GM21360 (cell line): ENCODE measurements at regions not wholly inside any gene's neighbourhood (a gene's known extent, or its start where the extent isn't known, plus 50 kb on each side); places are given as distances from the start of the nearest gene placed in this dataset.
A peak's percentile ranks its signal among the peaks of the same experiment; 100 is the strongest.

Source experiments
- ATAC-seq: cut with Tn5 transposase; IDR thresholded peaks from one replicate; pipeline ENCODE4 v1.9.1; 2021; ENCODE audit warnings: mild to moderate bottlenecking, moderate library complexity; ENCODE audit not compliant: unreplicated experiment

DNA sequence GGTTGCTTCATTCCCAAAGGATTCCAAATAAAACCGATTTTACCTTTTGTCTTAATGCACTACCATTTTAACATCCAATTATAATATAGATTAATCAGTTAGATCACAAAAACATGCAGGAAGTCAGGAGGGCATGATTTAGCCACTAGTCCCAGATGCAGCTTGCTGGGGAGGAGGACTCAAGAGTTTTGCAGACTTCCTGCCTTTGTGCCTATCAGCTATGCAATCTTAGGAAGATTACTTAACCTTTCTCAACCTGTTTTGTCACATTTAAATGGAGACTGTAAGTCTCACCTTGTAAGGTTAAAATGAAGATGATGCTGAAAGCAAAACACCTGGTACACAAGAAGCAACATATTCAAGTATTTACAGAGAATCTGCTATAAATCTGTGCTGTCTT, 242.4 kb upstream of the GOLIM4 start:
- ATAC-seq: no peak

- ATAC-seq: no peak
Measured at GRCh38 chr3:168336276-168336675, 240.6 kb upstream of the GOLIM4 start.

- no peak for ATAC-seq
Measured at GRCh38 chr3:168333410-168333935, 237.7 kb upstream of the GOLIM4 start.

GRCh38 chr3:168331756-168332155, 236.0 kb upstream of the GOLIM4 start:
- ATAC-seq: no peak

DNA sequence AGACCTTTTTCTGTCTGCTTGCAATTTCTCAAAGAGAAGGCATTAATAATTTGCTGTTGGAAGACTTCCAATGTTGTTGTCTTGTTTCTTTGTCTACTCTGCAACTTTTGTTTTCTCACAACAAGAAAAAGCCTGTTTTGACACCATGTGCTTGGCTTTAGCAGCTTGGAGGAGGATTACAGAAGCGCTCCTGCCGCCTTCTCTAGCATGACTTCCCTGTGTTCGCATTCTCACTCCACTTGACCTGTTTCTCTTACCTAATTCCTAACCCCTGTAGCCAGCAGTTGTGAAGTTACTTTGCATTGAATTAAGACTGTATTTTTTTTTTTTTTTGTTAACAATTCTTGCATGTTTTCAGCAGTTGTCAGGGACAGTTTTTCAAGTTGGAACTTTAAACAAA, 235.3 kb upstream of the GOLIM4 start:
- ATAC-seq: no peak

DNA sequence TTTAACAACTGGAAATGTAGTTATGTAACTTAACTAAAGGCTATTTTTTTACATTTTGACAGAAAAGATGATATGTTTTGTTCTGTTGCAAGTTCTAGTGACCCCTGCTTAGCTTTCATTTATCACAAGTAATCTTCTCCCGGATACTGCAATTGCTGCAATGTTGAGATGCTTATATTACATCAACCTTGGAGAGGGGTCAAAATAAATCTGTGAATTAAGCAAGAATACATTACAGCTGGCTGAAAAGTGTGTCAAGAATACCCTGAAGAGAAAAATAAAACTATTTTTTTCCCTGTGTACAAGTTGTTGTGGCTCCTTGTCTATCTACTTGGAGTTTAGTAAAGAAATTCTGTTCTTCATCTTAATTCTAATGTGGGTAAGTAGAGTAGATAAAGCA, 232.1 kb upstream of the GOLIM4 start:
- no peak for ATAC-seq

GRCh38 chr3:168325684-168326083, 230.0 kb upstream of the GOLIM4 start:
- no peak for ATAC-seq

GRCh38 chr3:168322941-168323340, 227.2 kb upstream of the GOLIM4 start:
- no peak for ATAC-seq

DNA sequence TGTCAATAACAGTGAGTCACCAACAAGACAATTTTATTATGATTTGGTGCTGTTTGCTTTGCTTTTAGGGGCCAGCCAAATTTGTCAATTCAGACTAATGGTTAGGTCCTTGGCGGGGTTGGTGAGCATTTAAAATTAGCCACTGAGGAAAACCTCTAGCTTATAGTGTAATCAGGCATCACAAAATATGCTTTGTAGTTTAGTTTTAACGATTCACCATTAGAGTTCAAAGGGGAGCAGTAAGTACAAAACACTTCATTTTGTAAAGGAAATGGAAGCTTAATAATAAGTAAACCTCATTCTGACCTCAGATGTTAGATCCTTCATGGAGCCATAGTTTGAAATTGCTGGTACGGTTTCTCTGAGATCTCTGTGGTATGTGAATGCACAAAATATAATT, 218.4 kb upstream of the GOLIM4 start:
- ATAC-seq: no peak

- no peak for ATAC-seq
Measured at GRCh38 chr3:168312984-168313383, 217.3 kb upstream of the GOLIM4 start.

DNA sequence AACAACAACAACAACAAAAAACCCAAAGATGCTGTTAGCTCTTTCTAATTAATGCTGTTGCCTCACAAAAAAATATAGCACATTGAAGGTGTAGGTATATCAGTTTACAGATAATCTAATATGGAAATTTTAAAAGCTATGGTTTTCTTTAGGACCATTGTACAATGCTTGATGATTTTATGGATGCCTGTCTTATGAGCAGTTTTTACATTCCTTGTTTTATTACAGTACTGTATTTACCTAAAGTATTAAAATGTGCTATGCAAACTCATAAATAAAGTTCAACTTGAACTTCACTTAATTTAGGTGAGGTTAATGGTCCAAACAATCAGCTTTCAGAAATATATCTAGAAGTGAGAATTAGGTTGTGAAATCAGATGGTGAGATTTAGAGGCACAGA, 212.2 kb upstream of the GOLIM4 start:
- no peak for ATAC-seq

DNA sequence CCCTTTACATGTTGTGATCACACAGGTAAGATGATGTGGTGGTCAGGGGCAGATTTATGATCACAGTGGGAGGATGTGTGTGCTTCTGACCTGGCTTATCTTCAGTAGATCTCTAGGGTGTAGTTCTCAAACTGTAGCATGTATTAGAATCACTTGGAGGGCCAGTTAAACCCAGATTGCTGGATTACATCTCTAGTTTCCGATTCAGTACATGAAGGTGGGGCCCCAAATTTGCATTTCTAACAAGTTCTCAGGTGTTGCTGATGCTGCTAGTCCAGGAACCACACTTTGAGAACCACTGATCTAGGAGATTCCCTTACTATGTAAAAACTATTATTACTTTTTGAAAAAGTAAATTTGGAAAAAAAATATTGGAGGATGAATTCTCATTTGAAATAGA, 199.3 kb upstream of the GOLIM4 start:
- no peak for ATAC-seq

DNA sequence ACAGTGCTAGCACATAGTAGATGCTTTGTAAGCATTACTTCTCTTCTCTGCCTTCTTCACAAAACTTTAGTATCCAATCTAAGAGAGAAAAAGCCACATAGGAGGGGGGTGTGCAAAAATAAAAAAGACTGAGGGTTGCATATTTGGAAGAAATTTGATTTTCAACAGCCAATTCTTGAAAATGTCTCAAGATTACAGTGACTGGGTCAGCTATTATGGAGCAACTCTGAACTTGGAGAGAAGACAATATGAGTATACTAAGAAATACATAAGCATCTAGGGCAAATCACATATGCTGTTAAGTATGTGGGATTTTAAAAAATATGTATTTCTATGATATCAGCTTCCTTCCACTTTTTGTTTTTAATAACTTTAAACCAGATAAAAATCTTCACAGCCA, 196.6 kb upstream of the GOLIM4 start:
- no peak for ATAC-seq

DNA sequence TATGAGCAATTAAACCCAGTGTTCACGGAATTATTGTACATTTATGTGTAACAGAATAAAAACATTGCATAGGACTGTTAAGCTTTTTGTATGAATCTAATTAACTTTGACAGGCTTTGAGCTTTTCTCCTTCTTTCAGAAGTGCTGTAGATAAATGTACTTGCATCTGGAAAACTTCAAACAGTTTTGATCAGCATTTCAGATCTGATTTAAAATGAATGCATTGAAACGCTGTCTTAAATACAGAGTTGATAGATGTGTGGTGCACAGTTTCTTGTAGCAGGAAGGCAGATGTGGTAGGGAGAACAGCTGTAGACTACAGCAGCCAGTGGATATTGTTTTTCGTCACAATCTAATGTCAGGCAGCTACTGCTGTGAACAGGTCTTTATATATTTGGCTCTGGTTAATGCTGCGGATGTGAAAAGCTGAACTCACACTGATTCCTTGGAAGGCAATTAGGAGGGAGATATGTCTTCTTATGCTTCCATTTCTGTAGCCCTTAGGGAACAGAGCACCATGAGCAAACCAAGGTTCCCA, 193.8 kb upstream of the GOLIM4 start:
- ATAC-seq: no peak

DNA sequence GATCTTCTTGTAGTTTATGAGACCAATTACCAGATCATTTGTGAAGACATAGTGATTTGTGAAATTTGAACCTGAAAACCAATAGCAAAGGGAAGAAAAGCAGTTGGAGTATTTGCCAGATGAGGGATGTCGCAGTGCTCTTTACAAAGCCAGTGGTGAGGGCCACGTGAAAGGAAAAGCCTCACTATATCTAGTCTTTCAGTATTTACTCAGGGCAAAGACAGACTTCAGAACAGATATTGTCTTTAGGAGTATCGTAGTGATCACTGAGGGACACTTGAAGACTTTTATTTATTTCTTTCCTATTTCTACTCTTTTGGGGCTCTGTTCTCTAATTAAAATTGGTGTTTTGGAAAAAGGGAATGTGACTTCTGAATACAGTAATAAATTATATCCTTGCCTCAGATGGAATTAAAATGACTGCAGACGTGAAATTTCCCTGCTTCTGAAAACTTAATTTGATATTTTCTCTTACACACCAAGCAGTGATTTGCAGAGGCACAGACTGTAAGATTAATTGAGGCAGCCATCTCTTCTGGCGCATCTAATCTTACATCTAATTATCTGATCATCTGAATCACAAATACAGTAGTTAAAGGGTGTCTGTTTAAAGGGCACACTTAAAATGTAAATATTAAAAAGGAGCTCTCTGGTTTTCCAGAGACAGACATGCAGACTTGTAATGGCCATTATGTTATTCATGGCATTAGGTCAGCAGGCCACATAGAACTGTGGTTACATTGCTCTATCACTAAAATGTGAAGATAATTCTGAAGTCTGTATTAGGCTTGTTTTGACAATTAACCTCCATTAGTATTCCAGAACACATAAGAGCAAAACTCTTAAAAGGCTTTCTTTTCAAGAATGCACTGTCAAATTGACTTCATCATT, 193.0 kb upstream of the GOLIM4 start:
- ATAC-seq: no peak

GRCh38 chr3:168285506-168285905, 189.8 kb upstream of the GOLIM4 start:
- peak; percentile 61 for ATAC-seq

DNA sequence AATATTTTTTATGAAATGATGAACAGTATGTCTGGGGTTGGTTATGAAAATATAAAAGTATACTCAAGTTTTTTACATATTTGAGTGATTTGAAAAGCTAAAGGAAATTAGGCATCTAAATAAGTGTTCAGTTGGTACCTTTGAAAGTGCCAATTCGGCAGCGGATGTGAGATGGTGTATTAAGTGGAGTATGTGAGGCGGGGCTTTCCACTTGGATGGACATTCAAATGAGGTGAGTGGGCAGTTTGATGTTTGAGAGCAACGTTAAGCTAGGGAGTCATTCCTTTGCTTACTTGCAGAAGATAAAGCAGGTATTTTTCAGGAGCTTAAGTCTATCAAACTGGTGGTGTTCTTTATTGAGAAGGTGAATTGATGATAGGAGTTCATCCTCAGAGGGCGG, 189.0 kb upstream of the GOLIM4 start:
- ATAC-seq: no peak

GRCh38 chr3:168275662-168276061, 179.9 kb upstream of the GOLIM4 start:
- no peak for ATAC-seq

DNA sequence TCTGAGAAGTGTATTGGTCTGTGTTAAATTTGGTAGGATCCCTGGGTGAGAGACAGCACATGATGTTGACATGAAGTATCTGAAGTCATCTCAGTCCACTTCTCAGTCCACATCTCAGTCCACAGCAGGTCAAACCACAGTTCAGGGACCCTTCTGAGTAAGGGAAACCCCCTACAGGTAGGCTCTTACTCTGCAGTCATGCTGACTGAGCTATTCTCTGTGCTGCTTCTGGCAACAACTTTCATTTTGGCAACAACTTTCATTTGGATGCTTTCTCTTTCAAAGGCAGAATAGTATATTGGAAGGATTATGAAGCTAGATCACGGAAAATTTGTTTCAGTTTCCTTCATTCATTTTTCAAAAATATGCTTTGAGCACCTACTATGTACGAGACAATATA, 178.2 kb upstream of the GOLIM4 start:
- peak; percentile 91 for ATAC-seq

DNA sequence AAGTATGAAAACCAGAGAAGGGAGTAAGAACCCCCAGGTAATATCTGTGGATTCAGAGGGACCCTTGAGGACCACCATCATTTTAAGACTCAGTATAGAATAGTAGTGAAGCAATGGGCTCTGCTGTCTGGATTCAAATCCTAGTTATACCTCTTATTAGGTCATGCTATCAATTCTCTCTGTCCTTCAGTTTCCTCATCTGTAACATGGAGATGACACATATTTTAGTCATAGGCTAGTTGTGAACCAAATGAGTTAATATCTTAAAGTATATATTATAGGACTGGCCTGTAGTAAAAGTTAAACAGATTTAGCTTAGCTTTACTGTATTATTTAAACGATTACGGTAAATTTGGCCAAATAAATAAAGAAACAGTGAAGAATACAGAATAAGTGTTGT, 177.3 kb upstream of the GOLIM4 start:
- ATAC-seq: no peak

DNA sequence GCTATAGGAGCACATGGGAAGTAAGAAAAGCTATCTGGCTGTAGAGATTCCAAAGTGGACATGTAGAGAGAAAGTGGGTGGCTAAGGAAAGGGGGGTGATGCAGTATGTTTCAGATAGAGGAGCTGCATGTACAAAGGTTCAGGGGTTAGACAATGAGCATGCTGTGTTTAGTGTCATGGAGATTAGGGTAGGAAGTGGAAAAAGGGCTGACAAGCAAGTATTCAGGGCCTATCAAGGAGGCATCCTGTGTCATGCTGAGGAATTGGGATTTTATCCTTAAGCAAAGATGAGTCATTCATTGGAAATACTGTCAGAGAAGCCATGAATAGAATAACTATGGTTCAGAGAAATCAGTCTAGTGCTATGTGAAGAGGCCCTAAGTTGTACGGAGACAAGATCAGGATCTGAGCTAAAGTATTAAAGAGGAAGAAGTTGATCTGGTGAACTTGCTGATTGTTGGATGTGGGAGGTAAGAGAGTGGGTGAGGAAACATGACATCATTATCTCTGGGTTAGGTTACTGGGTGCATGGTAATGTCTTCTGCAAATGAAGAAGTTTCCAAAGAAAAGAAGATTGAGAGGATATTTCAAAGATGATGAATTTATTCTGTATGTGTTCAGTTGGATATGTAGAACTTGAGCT, 176.7 kb upstream of the GOLIM4 start:
- ATAC-seq: no peak

DNA sequence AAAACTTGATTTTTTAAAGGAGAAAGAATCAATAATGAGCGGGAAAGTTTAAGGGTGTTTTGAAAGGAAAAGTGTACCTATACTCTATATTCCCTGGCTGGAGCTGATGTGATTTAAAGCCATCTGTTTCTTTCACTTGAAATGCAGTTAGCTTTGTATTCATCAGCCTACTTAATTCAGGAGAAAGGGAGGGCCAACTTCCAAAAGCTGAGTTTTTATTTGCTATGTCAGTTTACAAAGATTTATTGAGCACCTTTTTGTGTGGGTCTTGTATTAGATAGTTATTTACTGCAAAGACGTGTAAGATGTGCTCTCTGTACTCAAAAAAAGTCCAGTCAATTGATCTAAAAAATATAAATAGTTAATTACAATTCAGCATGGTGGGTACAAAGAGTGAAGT, 176.2 kb upstream of the GOLIM4 start:
- no peak for ATAC-seq
